ENCODE measurements at regions not wholly inside any gene's neighbourhood (a gene's known extent, or its start where the extent isn't known, plus 50 kb on each side); places are given as distances from the start of the nearest gene placed in this dataset.

GRCh38 chr9:108413809-108414208, 442.0 kb downstream of the ACTL7B start:
- Histone ChIP-seq H3K9me3 (ENCODE audit: control insufficient read depth, insufficient read depth, low read length) (0 out of 2 replicates have a peak, but pooled peaks cover 3% of the 10 kb centered on the region), H4K5ac (ENCODE audit: low read depth, low read length) (no peak overlapping the region), H3K23ac (ENCODE audit: low read depth, low read length) (no peak overlapping the region), H4K20me1 (ENCODE audit: insufficient read depth, low read length) (no peaks in the 10 kb centered on the region), H2BK120ac (ENCODE audit: low read depth, low read length) (no peak overlapping the region), H3K18ac (ENCODE audit: low read depth, low read length) (no peak overlapping the region), H3K4me2 (ENCODE audit: low read depth, low read length) (no peak overlapping the region), H3K9me1 (ENCODE audit: insufficient read depth, low read length) (no peaks in the 10 kb centered on the region), H2BK5ac (ENCODE audit: low read depth, low read length, poor library complexity, severe bottlenecking) (no peak overlapping the region), H2AK5ac (ENCODE audit: low read depth, low read length) (no peak overlapping the region), H3K4me1 (ENCODE audit: control insufficient read depth, insufficient read depth, low read length) (no peaks in the 10 kb centered on the region), H3K27me3 (ENCODE audit: control insufficient read depth, insufficient read depth, low read length) (no peaks in the 10 kb centered on the region), H3K4ac (ENCODE audit: low read depth, low read length) (no peak overlapping the region), H3K79me1 (ENCODE audit: low read depth in 1 of 2, low read length in 2 of 2) (no peaks in the 10 kb centered on the region), H3K4me3 (ENCODE audit: insufficient read depth, low read depth, low read length) (no peak overlapping the region), H2BK15ac (ENCODE audit: low read depth, low read length) (no peak overlapping the region), H3K27ac (ENCODE audit: insufficient read depth, low read length) (no peak overlapping the region), H3K56ac (ENCODE audit: extremely low read depth, insufficient read depth, low read length) (no peak overlapping the region), H2AFZ (replicated peaks; ENCODE audit: low read length, poor library complexity) (no peak overlapping the region), H3K9ac (ENCODE audit: low read depth, low read length) (no peak overlapping the region), H4K8ac (ENCODE audit: low read depth in 2 of 2, low read length in 2 of 2) (no peak overlapping the region), H3K14ac (replicated peaks; ENCODE audit: low read depth, low read length) (no peak overlapping the region), H2BK20ac (ENCODE audit: low read depth, low read length) (no peak overlapping the region), H3K36me3 (ENCODE audit: control insufficient read depth, insufficient read depth, low read length) (no peaks in the 10 kb centered on the region), H4K91ac (ENCODE audit: insufficient read depth, low read depth, low read length) (no peak overlapping the region), H2AK9ac (replicated peaks; ENCODE audit: low read depth, low read length, poor library complexity) (no peak overlapping the region)
- intact Hi-C loops (cut with micrococcal nuclease) (no loop called here), dilution Hi-C loops (cut with HindIII; ENCODE audit: low sequenced_read_pairs, unreplicated experiment) (no loop called here), in situ Hi-C loops (cut with MboI; ENCODE audit: low sequenced_read_pairs) (no loop called here)
- no TSS peak for BruUV-seq (replicated peaks)
- ATAC-seq (ENCODE audit: low read depth) (no peak), DNase-seq (no peak)
- ChIA-PET CTCF (interaction anchor here (1.0 kb wide), 1 partner anchor 11 kb away, joined by 3 read pairs; no protein-coding TSS in a partner anchor), POLR2A (ENCODE audit: unreplicated experiment) (no interaction called here)
- no CpG with 5 or more reads among the region's 2 CpGs for WGBS, 2 experiments (ENCODE audit: extremely low coverage in 2 of 2, insufficient read length in 1 of 2)
- TF ChIP-seq RFX5 (IDR thresholded peaks at IDR 0.05; ENCODE audit: low read depth, low read length) (no peak), ELK1 (IDR thresholded peaks at IDR 0.05; ENCODE audit: borderline replicate concordance, low read depth, low read length) (no peak), NFE2L2 (IDR thresholded peaks at IDR 0.05; ENCODE audit: low read depth, low read length) (no peak), SMC3 (IDR thresholded peaks at IDR 0.05; ENCODE audit: low read depth, low read length) (no peak), MAZ (IDR thresholded peaks at IDR 0.05; ENCODE audit: borderline replicate concordance, low read depth, low read length) (no peak), BHLHE40 (IDR thresholded peaks at IDR 0.05; ENCODE audit: low read depth, low read length) (no peak), CTCF (conservative IDR thresholded peaks at IDR 0.05; ENCODE audit: low read depth, low read length) (no peak), FOS (IDR thresholded peaks at IDR 0.05; ENCODE audit: low read depth, low read length) (no peak), RCOR1 (IDR thresholded peaks at IDR 0.05; ENCODE audit: insufficient replicate concordance, low read length) (no peak), MAFK (IDR thresholded peaks at IDR 0.05; ENCODE audit: low read depth, low read length) (no peak), CEBPB (IDR thresholded peaks at IDR 0.05; ENCODE audit: low read depth, low read length) (no peak), MXI1 (IDR thresholded peaks at IDR 0.05; ENCODE audit: borderline replicate concordance, low read depth, low read length) (no peak), POLR2A (IDR thresholded peaks at IDR 0.05; ENCODE audit: low read depth, low read length) (no peak), RAD21 (IDR thresholded peaks at IDR 0.05; ENCODE audit: low read length) (no peak), USF2 (IDR thresholded peaks at IDR 0.05; ENCODE audit: low read depth, low read length) (no peak)
